ENCODE measurements at regions not wholly inside any gene's neighbourhood (a gene's known extent, or its start where the extent isn't known, plus 50 kb on each side); places are given as distances from the start of the nearest gene placed in this dataset.

DNA sequence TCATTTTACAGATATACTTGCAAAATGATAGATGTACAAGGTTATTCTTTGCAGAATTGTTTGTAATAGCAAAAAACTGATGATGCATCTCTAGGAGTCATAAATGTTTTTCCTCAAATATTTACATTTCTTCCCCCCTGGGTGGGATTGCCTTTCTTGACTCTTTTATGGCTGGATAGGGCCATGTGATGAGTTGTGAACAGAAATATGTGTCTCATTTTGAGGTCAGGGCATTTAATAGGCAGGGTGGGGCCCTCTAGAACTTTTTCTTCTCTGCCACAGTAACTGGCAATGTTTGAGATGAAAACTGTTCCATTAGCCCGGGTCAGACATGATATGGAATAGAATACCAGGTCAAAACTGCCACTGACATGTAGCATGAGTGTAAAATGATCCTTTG is 159.5 kb upstream of the SYNCRIP start:
- TF ChIP-seq EZH2 (IDR thresholded peaks at IDR 0.05) (no peak), POLR2AphosphoS5 (IDR thresholded peaks at IDR 0.05; ENCODE audit: borderline replicate concordance, low read depth, low read length) (no peak), FOXP2 (optimal IDR thresholded peaks at IDR 0.05; ENCODE audit: control extremely low read depth, extremely low read length, insufficient read depth) (no peak)

Data from SK-N-MC (cell line).